GM13976 (cell line): ENCODE measurements at regions not wholly inside any gene's neighbourhood (a gene's known extent, or its start where the extent isn't known, plus 50 kb on each side); places are given as distances from the start of the nearest gene placed in this dataset.
A peak's percentile ranks its signal among the peaks of the same experiment; 100 is the strongest.

ENCODE experiments used
- DNase-seq: peaks from one replicate; pipeline ENCODE4 v3.0.0; 2012; ENCODE audit warnings: low spot score
- in situ Hi-C: fragments of 300-500 bp; cut with MboI; formaldehyde crosslinking; loops from one replicate; pipeline ENCODE4 v1.12.0; 2022; ENCODE audit warnings: low sequenced_read_pairs, mixed read lengths, inconsistent platforms; ENCODE audit not compliant: unreplicated experiment
- TF ChIP-seq, protein P1 (sequence below): IDR thresholded peaks from 2 replicates; pipeline ENCODE4 v1.5.1; 2012; ENCODE audit warnings: borderline replicate concordance, mild to moderate bottlenecking; ENCODE audit not compliant: insufficient read depth; ENCODE audit errors: extremely low read depth, missing control alignments, control extremely low read depth

- in situ Hi-C loops = no loop called here
- TF ChIP-seq, protein P1, sequence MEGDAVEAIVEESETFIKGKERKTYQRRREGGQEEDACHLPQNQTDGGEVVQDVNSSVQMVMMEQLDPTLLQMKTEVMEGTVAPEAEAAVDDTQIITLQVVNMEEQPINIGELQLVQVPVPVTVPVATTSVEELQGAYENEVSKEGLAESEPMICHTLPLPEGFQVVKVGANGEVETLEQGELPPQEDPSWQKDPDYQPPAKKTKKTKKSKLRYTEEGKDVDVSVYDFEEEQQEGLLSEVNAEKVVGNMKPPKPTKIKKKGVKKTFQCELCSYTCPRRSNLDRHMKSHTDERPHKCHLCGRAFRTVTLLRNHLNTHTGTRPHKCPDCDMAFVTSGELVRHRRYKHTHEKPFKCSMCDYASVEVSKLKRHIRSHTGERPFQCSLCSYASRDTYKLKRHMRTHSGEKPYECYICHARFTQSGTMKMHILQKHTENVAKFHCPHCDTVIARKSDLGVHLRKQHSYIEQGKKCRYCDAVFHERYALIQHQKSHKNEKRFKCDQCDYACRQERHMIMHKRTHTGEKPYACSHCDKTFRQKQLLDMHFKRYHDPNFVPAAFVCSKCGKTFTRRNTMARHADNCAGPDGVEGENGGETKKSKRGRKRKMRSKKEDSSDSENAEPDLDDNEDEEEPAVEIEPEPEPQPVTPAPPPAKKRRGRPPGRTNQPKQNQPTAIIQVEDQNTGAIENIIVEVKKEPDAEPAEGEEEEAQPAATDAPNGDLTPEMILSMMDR = no peak
- DNase-seq = no peak
Observed at GRCh38 chr20:12916699-12917098, 92.1 kb upstream of the SPTLC3 start.

DNA sequence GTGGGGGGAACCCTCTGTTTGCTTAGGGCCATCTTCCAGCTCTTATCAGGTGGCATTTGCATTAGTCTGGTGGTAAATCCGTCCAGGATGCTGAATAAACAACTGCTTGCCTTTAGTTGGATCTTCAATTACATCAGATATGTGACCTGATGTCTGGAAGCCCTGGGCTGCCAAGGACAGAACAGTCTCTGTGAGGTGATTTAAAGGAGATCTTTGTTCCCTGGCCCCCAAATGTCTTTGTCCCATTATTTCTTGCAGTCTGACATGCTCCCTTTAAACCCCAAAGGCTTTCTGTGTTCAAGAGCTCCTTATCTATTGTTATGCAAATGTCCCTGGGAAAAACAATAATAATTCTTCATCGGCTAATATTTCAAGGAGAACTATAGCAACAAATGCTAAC lies 84.6 kb upstream of the SPTLC3 start:
- DNase-seq = no peak
- in situ Hi-C loops = loop anchor here (10.0 kb wide), 1 partner anchor 181 kb away; no protein-coding TSS in a partner anchor
- TF ChIP-seq, protein P1 = no peak

- in situ Hi-C loops = loop anchor here (10.0 kb wide), 1 partner anchor 180 kb away; no protein-coding TSS in a partner anchor
- peak; percentile 61 for DNase-seq
- TF ChIP-seq, protein P1 = peak; percentile 77
Observed at GRCh38 chr20:12925210-12925755, 83.5 kb upstream of the SPTLC3 start.

DNA sequence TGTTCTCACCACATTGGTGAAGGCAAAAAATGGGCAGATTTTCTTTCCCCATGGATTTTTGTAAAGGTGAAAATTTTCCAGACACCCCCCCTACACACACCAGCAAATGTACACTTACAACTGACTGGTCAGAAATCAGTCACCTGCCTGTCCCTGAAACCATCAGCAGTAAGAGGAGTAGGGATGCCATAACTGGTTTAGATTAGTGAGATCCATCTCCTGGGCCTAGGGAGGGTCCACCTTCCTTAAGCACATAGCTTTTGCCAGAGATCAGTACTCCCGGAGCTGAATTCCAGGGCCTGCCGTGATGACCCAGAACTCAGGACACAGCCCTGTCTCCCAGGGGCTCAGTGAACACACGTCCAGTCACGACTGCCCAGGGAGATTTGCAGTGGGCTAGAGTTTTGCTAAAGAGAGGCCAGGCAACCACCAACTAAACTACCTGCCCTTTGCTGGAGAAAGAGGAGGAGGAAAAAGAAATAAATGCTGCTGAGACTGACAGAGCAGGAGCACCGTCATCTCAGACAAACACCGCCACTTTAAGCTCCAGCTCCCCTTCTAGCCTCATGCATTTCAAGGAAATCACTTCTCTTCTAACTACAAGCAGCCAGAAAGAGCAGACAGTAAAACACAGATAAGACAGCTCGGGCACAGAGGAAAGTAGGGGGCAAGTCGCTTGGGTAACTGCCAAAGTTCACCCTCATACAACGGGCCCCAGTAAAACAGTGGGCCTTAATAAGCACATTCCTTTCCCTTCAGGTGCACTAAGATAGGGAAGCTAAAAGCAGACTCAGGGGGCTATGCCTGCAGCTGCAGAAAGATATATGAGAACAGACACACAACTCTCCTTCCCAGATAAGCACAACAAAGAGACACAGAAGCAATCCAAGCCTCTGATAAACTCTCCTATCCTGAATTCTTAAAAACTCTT lies 82.6 kb upstream of the SPTLC3 start:
- TF ChIP-seq, protein P1 = no peak
- in situ Hi-C loops = loop anchor here (10.0 kb wide), 1 partner anchor 179 kb away; no protein-coding TSS in a partner anchor
- DNase-seq = no peak

GRCh38 chr20:12927489-12927888 lies 81.3 kb upstream of the SPTLC3 start:
- DNase-seq = no peak
- in situ Hi-C loops = loop anchor here (10.0 kb wide), 1 partner anchor 177 kb away; no protein-coding TSS in a partner anchor

DNA sequence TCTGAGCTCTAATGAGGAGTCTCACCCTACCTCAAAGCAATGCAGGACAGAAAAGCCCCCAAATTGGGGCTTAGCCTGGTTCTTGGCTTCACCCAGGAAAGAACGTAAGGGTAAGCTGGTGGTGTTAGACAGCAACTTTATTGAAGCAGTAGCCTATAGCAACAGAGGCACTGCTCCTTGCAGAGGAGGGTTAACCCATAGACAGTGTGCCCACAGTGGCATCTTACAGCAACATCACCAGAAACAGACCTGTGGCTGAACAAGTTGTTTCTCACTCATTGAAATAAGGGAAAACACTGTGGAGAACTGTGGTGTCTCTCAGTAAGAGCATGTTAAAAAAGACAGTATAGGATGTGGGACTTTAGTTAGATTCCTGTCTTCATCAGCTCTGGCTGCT lies 80.4 kb upstream of the SPTLC3 start:
- TF ChIP-seq, protein P1 = no peak
- DNase-seq = no peak
- in situ Hi-C loops = loop anchor here (10.0 kb wide), 1 partner anchor 176 kb away; no protein-coding TSS in a partner anchor

More at GRCh38 chr20:12927489-12927888, 81.3 kb upstream of the SPTLC3 start:
- TF ChIP-seq, protein P1 = no peak
